Upper lobe of left lung (tissue), 6 donors: ENCODE measurements at regions not wholly inside any gene's neighbourhood (a gene's known extent, or its start where the extent isn't known, plus 50 kb on each side); places are given as distances from the start of the nearest gene placed in this dataset.

Experiments used
- ATAC-seq, 2 donors: fragments of 200-7000 bp; cut with Tn5 transposase; one replicate each; pipeline ENCODE4 v1.9.1; 2022; ENCODE audit warnings: mild to moderate bottlenecking in 2 of 2, moderate library complexity in 2 of 2; ENCODE audit not compliant: low FRiP score in 2 of 2
- DNase-seq, 2 donors: peaks; one replicate each; pipeline ENCODE4 v3.0.0-alpha.2; 2019 to 2020
- H3K27ac ChIP-seq, 4 donors: fragments of 200-600 bp; sonication (generic); one replicate each; pipeline ENCODE4 v1.5.1; 2016 to 2019
- H3K27me3 ChIP-seq, 4 donors: fragments of 200-600 bp; sonication (generic); one replicate each; pipeline ENCODE4 v1.5.1; 2017 to 2019
- H3K36me3 ChIP-seq, 4 donors: fragments of 200-600 bp; sonication (generic); one replicate each; pipeline ENCODE4 v1.5.1; 2016 to 2019
- H3K4me1 ChIP-seq, 4 donors: fragments of 200-600 bp; sonication (generic); one replicate each; pipeline ENCODE4 v1.5.1; 2018 to 2019
- H3K4me3 ChIP-seq, 4 donors: fragments of 200-600 bp; sonication (generic); one replicate each; pipeline ENCODE4 v1.5.1; 2017 to 2019; ENCODE audit warnings: mild to moderate bottlenecking in 2 of 4, moderate library complexity in 1 of 4
- H3K9me3 ChIP-seq, 4 donors: fragments of 200-600 bp; sonication (generic); one replicate each; pipeline ENCODE4 v1.5.1; 2018 to 2019
- CTCF ChIP-seq, 6 experiments: fragments of 450-650 bp in 4 of 6; fragments of 200-600 bp in 2 of 6; sonication (generic) in 2 of 6; IDR thresholded peaks; one replicate each; pipeline ENCODE4 v1.5.1; 2016 to 2019; ENCODE audit warnings: antibody characterized with exemption in 6 of 6
- EP300 ChIP-seq, 4 donors: sonication (generic); formaldehyde crosslinking; IDR thresholded peaks; one replicate each; pipeline ENCODE4 v1.5.1; 2017; ENCODE audit warnings: antibody characterized with exemption in 4 of 4, control low read depth in 2 of 4
- POLR2A ChIP-seq, 4 donors: fragments of 450-650 bp; IDR thresholded peaks; one replicate each; pipeline ENCODE4 v1.5.1; 2016 to 2017; ENCODE audit warnings: antibody characterized with exemption in 4 of 4, mild to moderate bottlenecking in 2 of 4
- POLR2AphosphoS5 ChIP-seq, 2 donors: sonication (generic); formaldehyde crosslinking; IDR thresholded peaks; one replicate each; pipeline ENCODE4 v1.5.1; 2017; ENCODE audit warnings: antibody characterized with exemption in 2 of 2
- WGBS, 2 donors: methylation state at CpG; one replicate each; pipeline ENCODE4 v1.1.5; 2017 to 2018; 5-methylcytosine and 5-hydroxymethylcytosine counted together
- donor health status: DM: no; HTN: no; CAD: no; lungs with moderate emphysema.
- donor health status: DM: no; HTN: yes; CAD: no; lungs with severe emphysema.

DNA sequence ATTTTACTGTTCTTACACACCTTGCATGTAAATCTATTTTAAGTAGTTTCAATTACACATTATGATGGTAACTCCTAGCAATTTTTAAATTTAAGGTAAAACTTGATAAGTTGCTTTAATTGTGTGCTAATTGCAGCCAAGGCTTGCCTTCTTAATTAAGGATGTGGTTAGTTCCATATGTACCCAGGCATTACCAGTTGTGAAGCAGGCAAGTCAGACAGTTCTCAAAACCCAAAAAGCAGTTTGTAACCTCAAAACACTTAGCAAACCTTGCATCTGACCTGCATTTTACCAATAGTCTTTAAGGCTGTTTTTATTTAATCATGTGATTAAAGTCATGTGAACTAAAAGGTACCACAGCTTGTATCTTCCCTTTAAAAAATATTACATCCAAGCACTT lies 1159.4 kb downstream of the DSC3 start:
- H3K36me3 ChIP-seq, result no peaks in the 10 kb centered on the region
- H3K4me3 ChIP-seq, result no peak overlapping the region
- no peaks in the 10 kb centered on the region for H3K27me3 ChIP-seq
- no peak overlapping the region for H3K27ac ChIP-seq
- DNase-seq, result no peak
- no peak for ATAC-seq
- H3K4me1 ChIP-seq, result no peaks in the 10 kb centered on the region
- H3K9me3 ChIP-seq, result no peaks in the 10 kb centered on the region
- TF ChIP-seq CTCF (IDR thresholded peaks at IDR 0.05) (no peak), POLR2A (IDR thresholded peaks at IDR 0.05) (no peak), EP300 (IDR thresholded peaks at IDR 0.05) (no peak), POLR2AphosphoS5 (IDR thresholded peaks at IDR 0.05) (no peak)

DNA sequence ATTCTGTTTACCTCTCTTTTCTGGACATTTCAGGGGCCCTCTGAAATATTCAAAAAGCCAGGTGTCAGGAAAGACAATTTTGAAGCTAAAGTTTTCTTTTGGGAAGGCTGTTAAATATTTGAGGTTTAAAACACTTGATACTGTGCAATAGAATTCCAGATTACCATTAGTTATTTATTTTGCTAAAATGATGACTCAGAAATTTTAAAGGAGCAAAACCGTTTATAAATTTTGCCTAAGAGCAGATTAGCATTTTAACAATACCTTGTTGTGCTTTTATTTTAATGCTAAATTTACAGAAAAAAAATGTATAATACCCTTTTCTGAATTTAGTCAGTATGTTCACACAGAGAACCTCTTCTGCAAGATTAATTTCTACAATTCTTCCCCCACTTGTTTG lies 1159.9 kb downstream of the DSC3 start:
- Histone ChIP-seq H3K4me1 (no peaks in the 10 kb centered on the region), H3K36me3 (no peaks in the 10 kb centered on the region), H3K4me3 (no peak overlapping the region), H3K9me3 (no peaks in the 10 kb centered on the region), H3K27ac (no peak overlapping the region), H3K27me3 (no peaks in the 10 kb centered on the region)
- no peak for DNase-seq
- TF ChIP-seq POLR2A (IDR thresholded peaks at IDR 0.05) (no peak), CTCF (IDR thresholded peaks at IDR 0.05) (no peak), POLR2AphosphoS5 (IDR thresholded peaks at IDR 0.05) (no peak), EP300 (IDR thresholded peaks at IDR 0.05) (no peak)
- 67 to 69% methylated on average over 1 of the region's 1 CpG for WGBS, 2 donors
- no peak for ATAC-seq

- no peaks in the 10 kb centered on the region for H3K27me3 ChIP-seq
- no peak overlapping the region for H3K4me3 ChIP-seq
- no peaks in the 10 kb centered on the region for H3K9me3 ChIP-seq
- no peaks in the 10 kb centered on the region for H3K36me3 ChIP-seq
- TF ChIP-seq POLR2A (IDR thresholded peaks at IDR 0.05), result no peak
- no peak for TF ChIP-seq EP300 (IDR thresholded peaks at IDR 0.05)
- TF ChIP-seq CTCF (IDR thresholded peaks at IDR 0.05), result no peak
- TF ChIP-seq POLR2AphosphoS5 (IDR thresholded peaks at IDR 0.05), result no peak
- ATAC-seq (no peak), DNase-seq (no peak)
- H3K4me1 ChIP-seq, result no peaks in the 10 kb centered on the region
- H3K27ac ChIP-seq, result no peak overlapping the region
- WGBS, 2 donors, result 76 to 82% methylated on average over 2 of the region's 2 CpGs
Measured at GRCh38 chr18:29879763-29880162, 1162.8 kb downstream of the DSC3 start.

DNA sequence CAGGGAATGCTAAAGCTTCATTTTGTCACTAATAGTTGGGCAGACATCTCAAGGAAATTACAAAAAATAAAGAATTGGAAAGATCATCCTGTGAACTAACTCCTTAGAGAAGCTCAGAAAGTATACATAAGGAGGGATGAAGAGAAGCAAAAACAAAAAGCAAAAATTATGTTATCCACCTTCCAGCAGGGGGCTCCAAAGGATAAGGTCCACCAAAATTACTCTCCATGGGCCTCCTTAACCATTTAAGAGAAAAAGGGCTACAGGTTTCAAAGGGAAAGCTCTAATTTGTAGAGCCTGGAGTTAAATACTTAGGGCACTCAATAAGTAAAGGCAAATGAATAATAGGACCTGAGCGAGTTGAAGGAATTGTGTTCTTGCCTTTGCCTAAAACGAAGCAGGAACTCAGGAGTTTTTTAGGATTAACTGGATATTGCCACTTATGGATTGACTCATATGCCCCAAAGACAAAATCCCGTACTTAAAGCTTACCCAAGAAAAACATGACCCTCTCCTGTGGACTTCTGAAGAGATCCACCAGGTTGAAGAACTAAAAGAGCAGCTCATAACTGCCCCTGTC lies 1167.9 kb downstream of the DSC3 start:
- TF ChIP-seq POLR2A (IDR thresholded peaks at IDR 0.05), result no peak
- TF ChIP-seq CTCF (IDR thresholded peaks at IDR 0.05), result peak in 3 of 6 experiments; percentile 11 to 38 (median 22)
- TF ChIP-seq EP300 (IDR thresholded peaks at IDR 0.05), result no peak
- Histone ChIP-seq H3K27me3 (no peaks in the 10 kb centered on the region), H3K36me3 (no peaks in the 10 kb centered on the region), H3K4me1 (no peaks in the 10 kb centered on the region), H3K9me3 (no peaks in the 10 kb centered on the region), H3K27ac (no peak overlapping the region), H3K4me3 (no peak overlapping the region)
- ATAC-seq, result no peak
- DNase-seq, result no peak
- WGBS, 2 donors, result 77 to 82% methylated on average over 3 of the region's 3 CpGs

DNA sequence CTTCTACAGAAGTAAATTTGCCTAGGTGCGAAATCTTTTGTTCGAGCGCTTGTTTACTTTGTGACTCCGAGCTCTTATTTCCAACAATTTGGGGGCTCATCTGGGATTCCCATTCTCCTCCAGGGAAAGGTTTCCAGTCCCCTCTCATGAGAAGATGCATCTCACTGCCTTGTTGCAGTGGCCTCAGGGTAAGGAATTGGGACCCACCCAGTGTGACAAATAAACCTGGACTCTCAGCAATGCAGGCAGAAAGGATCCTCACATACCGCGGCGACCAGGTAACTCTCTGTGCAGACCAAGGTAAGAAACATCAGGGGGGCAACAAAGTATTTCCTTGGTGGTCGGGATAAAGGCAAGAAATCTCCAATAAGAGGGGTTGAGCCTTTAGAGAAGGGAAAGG lies 1169.3 kb downstream of the DSC3 start:
- no peak for TF ChIP-seq POLR2AphosphoS5 (IDR thresholded peaks at IDR 0.05)
- TF ChIP-seq POLR2A (IDR thresholded peaks at IDR 0.05), result no peak
- Histone ChIP-seq H3K27ac (no peak overlapping the region), H3K4me3 (no peak overlapping the region), H3K27me3 (no peaks in the 10 kb centered on the region), H3K4me1 (no peaks in the 10 kb centered on the region), H3K36me3 (no peaks in the 10 kb centered on the region), H3K9me3 (no peaks in the 10 kb centered on the region)
- no peak for ATAC-seq
- 90 to 93% methylated on average over 8 of the region's 8 CpGs for WGBS, 2 donors
- no peak for DNase-seq
